ENCODE measurements at regions not wholly inside any gene's neighbourhood (a gene's known extent, or its start where the extent isn't known, plus 50 kb on each side); places are given as distances from the start of the nearest gene placed in this dataset.

DNA sequence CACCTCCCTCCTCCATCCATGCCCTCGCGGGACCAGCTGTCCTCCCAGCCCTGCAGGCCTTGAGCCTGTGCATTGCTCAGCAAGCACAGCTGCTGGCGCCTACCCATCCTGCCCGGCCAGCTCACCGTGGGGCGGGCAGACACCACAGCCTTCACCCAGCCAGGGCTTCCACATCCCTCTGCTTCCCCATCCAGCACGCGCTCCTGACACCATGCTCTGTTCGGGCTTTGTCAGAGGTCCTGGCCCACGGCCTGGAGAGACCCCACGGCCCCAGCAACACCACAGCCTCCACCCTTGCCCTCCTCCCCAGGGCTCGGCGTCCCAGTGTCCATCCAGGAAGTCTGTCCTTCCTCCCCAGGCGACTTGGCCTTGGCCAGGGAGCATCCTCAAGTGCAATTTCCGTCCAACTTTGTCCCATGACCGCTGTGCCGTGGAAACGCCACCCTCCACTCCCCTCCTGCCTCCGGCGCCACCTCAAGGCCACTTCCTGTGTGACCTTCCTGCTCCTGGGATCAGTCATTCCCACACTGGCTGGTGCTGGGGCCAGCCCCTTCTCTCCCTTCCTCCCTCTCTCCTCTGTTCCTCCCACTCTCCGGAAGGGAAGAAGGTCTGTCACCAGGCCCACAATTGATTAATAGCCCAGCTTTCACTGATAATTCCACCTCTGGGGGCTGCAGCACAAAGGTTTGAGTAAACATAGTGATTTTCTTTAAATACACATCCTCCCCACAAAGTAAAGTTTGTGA lies 71.5 kb upstream of the SMNDC1 start:
- Histone ChIP-seq H3K27me3 (no peaks in the 10 kb centered on the region), H3K36me3 (no peaks in the 10 kb centered on the region), H3K9ac (ENCODE audit: low read depth in 2 of 2, low read length in 2 of 2) (no peak overlapping the region), H3K27ac (no peak overlapping the region), H3K9me3 (no peaks in the 10 kb centered on the region), H3K4me3 (no peak overlapping the region), H3K4me1 (no peaks in the 10 kb centered on the region)
- TF ChIP-seq, protein P1, sequence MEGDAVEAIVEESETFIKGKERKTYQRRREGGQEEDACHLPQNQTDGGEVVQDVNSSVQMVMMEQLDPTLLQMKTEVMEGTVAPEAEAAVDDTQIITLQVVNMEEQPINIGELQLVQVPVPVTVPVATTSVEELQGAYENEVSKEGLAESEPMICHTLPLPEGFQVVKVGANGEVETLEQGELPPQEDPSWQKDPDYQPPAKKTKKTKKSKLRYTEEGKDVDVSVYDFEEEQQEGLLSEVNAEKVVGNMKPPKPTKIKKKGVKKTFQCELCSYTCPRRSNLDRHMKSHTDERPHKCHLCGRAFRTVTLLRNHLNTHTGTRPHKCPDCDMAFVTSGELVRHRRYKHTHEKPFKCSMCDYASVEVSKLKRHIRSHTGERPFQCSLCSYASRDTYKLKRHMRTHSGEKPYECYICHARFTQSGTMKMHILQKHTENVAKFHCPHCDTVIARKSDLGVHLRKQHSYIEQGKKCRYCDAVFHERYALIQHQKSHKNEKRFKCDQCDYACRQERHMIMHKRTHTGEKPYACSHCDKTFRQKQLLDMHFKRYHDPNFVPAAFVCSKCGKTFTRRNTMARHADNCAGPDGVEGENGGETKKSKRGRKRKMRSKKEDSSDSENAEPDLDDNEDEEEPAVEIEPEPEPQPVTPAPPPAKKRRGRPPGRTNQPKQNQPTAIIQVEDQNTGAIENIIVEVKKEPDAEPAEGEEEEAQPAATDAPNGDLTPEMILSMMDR (IDR thresholded peaks at IDR 0.05): no peak
- intact Hi-C loops (cut with DNase I): no loop called here
- no peak for DNase-seq

DNA sequence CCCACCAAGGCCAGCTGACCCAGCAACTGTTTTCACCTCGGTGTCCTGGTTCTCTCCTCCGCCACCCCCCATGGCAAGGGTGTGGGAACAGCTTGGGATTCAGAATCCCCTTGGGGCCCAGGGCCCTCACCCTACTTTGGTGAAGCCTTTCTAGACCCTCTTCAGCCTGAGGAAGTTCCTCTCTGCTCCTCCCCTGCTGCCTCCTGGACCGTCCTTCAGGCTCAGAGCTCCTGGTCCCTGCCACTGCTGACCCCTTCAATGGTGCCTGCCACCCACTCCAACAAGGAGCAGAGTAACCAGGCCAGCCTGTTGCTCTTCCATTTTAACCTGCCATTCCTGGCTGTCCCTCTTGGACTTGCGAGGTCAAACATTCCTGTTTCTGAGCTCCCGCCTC lies 72.0 kb upstream of the SMNDC1 start:
- H3K27ac ChIP-seq: no peak overlapping the region
- no peak overlapping the region for H3K4me3 ChIP-seq
- no peaks in the 10 kb centered on the region for H3K36me3 ChIP-seq
- no peaks in the 10 kb centered on the region for H3K4me1 ChIP-seq
- no peak for DNase-seq
- TF ChIP-seq, protein P1 (IDR thresholded peaks at IDR 0.05): no peak
- H3K27me3 ChIP-seq: no peaks in the 10 kb centered on the region
- no peak overlapping the region for H3K9ac ChIP-seq (ENCODE audit: low read depth in 2 of 2, low read length in 2 of 2)
- no peaks in the 10 kb centered on the region for H3K9me3 ChIP-seq
- intact Hi-C loops (cut with DNase I): no loop called here

DNA sequence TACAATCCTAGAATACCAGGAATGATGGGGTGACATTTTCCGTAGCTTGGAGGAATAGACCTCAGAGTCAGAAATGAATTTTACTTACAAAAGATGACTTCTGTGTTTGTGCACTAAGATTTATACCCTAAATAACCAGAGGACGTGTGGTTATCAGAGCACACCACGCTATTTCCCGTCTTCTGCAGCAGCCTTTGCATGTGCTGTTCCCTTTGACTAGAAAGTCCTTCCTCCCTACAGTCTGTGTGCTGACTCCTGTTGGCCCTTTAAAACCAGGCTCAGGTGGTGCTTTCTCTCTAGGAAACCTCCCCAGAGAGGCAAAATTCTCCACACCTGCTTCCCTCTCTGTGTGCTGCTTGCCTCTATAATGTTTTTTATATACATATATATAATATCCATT lies 73.3 kb upstream of the SMNDC1 start:
- intact Hi-C loops (cut with DNase I): no loop called here
- no peak for DNase-seq

DNA sequence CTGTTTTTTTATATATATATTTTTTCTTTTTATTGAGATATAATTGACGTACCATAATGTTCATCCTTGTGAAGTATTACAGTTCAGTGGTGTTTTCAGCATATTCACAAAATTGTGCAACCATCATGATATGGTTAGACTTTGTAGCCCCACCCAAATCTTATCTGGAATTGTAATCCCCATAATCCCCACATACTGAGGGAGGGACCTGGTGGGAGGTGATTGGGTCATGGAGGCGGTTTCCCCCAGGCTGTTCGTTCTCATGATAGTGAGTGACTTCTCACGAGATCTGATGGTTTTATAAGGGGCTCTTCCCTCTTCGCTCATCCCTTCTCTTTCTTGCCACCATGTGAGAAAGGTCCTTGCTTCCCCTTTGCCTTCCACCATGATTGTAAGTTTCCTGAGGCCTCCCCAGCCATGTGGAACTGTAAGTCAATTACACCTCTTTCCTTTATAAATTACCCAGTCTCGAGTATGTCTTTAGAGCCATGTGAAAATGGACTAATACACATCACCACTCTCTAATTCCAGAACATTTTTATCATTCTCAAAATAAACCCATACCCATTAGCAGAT lies 73.9 kb upstream of the SMNDC1 start:
- intact Hi-C loops (cut with DNase I): no loop called here
- DNase-seq: no peak

More for the DNA sequence above, 73.3 kb upstream of the SMNDC1 start:
- TF ChIP-seq, protein P1 (IDR thresholded peaks at IDR 0.05): no peak
- no peak overlapping the region for H3K4me3 ChIP-seq
- no peaks in the 10 kb centered on the region for H3K9me3 ChIP-seq
- no peak overlapping the region for H3K27ac ChIP-seq
- H3K27me3 ChIP-seq: no peaks in the 10 kb centered on the region
- H3K36me3 ChIP-seq: no peaks in the 10 kb centered on the region
- H3K4me1 ChIP-seq: no peaks in the 10 kb centered on the region
- H3K9ac ChIP-seq (ENCODE audit: low read depth in 2 of 2, low read length in 2 of 2): no peak overlapping the region

DNA sequence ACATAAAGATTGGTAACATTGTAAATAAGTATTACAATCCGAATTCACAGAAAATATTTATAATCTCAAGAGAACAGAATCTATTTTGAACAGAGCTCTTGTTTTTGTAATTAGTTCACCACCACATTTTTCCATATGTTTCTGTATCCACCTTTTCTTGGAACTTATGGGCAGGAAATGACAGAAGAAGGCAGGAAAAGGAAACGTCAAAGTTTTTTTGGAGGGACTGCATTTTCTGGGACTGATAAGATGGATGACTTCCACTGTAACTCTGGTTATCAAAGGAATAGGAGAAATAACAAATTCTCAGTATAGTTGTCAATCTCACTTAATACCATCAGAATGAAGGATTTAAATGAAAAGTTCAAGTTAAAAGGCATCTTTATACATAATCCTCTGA lies 75.1 kb upstream of the SMNDC1 start:
- no peak for DNase-seq
- Histone ChIP-seq H3K4me1 (no peaks in the 10 kb centered on the region), H3K4me3 (no peak overlapping the region), H3K27me3 (no peaks in the 10 kb centered on the region), H3K9ac (ENCODE audit: low read depth in 2 of 2, low read length in 2 of 2) (no peak overlapping the region), H3K27ac (no peak overlapping the region), H3K9me3 (no peaks in the 10 kb centered on the region), H3K36me3 (no peaks in the 10 kb centered on the region)
- intact Hi-C loops (cut with DNase I): no loop called here
- TF ChIP-seq, protein P1 (IDR thresholded peaks at IDR 0.05): no peak

More for the DNA sequence above, 73.9 kb upstream of the SMNDC1 start:
- Histone ChIP-seq H3K4me3 (no peak overlapping the region), H3K9me3 (no peaks in the 10 kb centered on the region), H3K4me1 (no peaks in the 10 kb centered on the region), H3K27me3 (no peaks in the 10 kb centered on the region), H3K9ac (ENCODE audit: low read depth in 2 of 2, low read length in 2 of 2) (no peak overlapping the region), H3K27ac (no peak overlapping the region), H3K36me3 (no peaks in the 10 kb centered on the region)
- TF ChIP-seq, protein P1 (IDR thresholded peaks at IDR 0.05): no peak

Data from colonic mucosa (tissue), 4 donors.